ENCODE measurements at regions not wholly inside any gene's neighbourhood (a gene's known extent, or its start where the extent isn't known, plus 50 kb on each side); places are given as distances from the start of the nearest gene placed in this dataset.
A peak's percentile ranks its signal among the peaks of the same experiment; 100 is the strongest.

GRCh38 chr11:29119707-29120618, 896.9 kb downstream of the KCNA4 start:
- H3K9me3 Mint-ChIP-seq (ENCODE audit: unreplicated experiment), result no peaks in the 10 kb centered on the region
- peak overlapping the region; percentile 84 for H3K27ac Mint-ChIP-seq (ENCODE audit: unreplicated experiment)
- no peak for TF ChIP-seq CTCF (IDR thresholded peaks at IDR 0.05; ENCODE audit: unreplicated experiment)
- H3K4me3 Mint-ChIP-seq (ENCODE audit: unreplicated experiment), result no peak overlapping the region
- no peaks in the 10 kb centered on the region for H3K36me3 Mint-ChIP-seq (ENCODE audit: low read depth, unreplicated experiment)
- DNase-seq (ENCODE audit: low spot score), result no peak
- H3K27me3 Mint-ChIP-seq (ENCODE audit: unreplicated experiment), result no peaks in the 10 kb centered on the region
- H3K4me1 Mint-ChIP-seq (ENCODE audit: unreplicated experiment), result peaks cover 11% of the 10 kb centered on the region

DNA sequence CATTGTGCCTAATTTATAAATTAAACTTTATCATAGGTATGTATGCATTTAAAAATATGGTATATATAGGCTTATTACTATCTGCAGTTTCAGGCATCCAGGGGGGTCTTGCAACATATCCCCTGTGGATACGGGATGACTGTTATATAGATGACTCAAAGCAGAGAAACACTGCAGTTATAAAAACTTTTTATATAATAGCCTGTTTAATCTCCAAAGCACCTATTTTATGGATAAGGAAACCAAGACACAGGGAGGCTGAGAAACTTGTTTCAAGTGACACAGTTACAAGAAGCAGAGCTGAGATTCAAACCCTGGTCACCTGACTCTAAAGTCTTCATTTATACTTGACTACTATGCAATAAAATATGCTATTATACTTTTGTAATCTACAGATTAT, 897.7 kb downstream of the KCNA4 start:
- Mint-ChIP-seq H3K36me3 (ENCODE audit: low read depth, unreplicated experiment) (no peaks in the 10 kb centered on the region), H3K9me3 (ENCODE audit: unreplicated experiment) (no peaks in the 10 kb centered on the region), H3K27ac (ENCODE audit: unreplicated experiment) (no peak overlapping the region), H3K27me3 (ENCODE audit: unreplicated experiment) (no peaks in the 10 kb centered on the region), H3K4me3 (ENCODE audit: unreplicated experiment) (no peak overlapping the region), H3K4me1 (ENCODE audit: unreplicated experiment) (peaks cover 11% of the 10 kb centered on the region)
- no peak for TF ChIP-seq CTCF (IDR thresholded peaks at IDR 0.05; ENCODE audit: unreplicated experiment)
- no peak for DNase-seq (ENCODE audit: low spot score)

DNA sequence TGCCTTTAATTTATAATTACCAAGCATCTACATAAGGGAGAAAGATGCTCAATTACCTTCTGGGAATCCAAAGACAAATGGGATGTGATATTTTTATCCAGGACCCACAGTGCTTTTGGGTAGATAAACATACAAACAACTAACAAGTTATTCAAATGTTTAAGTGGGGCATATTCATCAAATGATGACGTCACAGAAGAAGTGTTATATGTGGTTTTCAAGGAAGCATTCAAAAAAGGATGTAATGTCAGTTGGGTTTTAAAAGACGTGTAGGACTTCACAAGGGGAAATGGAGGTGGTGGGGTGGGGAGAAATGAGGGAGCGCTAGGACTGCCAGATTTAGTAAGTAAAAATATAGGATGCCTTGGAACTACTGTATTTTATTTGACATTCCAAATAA, 915.9 kb downstream of the KCNA4 start:
- no peaks in the 10 kb centered on the region for H3K9me3 Mint-ChIP-seq (ENCODE audit: unreplicated experiment)

DNA sequence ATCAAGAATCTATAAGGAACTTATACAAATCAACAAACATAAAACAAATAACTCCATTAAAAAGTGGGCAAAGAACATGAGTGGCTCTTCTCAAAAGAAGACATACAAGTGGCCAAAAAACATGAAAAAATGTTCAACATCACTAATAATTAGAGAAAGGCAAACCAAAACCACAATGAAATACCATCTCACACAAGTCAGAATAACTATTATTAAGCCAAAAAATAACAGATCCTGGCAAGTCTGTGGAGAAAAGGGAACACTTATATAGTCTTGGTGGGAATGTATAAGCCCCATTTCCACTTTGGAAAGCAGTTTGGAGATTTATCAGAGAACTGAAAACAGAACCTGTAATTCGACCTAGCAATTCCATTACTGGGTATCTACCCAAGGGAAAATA, 921.0 kb downstream of the KCNA4 start:
- no peak for DNase-seq (ENCODE audit: low spot score)
- no peaks in the 10 kb centered on the region for H3K9me3 Mint-ChIP-seq (ENCODE audit: unreplicated experiment)
- no peaks in the 10 kb centered on the region for H3K27me3 Mint-ChIP-seq (ENCODE audit: unreplicated experiment)
- H3K4me1 Mint-ChIP-seq (ENCODE audit: unreplicated experiment), result no peaks in the 10 kb centered on the region
- no peak overlapping the region for H3K4me3 Mint-ChIP-seq (ENCODE audit: unreplicated experiment)
- H3K27ac Mint-ChIP-seq (ENCODE audit: unreplicated experiment), result no peak overlapping the region
- no peaks in the 10 kb centered on the region for H3K36me3 Mint-ChIP-seq (ENCODE audit: low read depth, unreplicated experiment)
- no peak for TF ChIP-seq CTCF (IDR thresholded peaks at IDR 0.05; ENCODE audit: unreplicated experiment)

More for the DNA sequence above, 915.9 kb downstream of the KCNA4 start:
- Mint-ChIP-seq H3K4me3 (ENCODE audit: unreplicated experiment) (no peak overlapping the region), H3K36me3 (ENCODE audit: low read depth, unreplicated experiment) (no peaks in the 10 kb centered on the region), H3K4me1 (ENCODE audit: unreplicated experiment) (no peaks in the 10 kb centered on the region), H3K27me3 (ENCODE audit: unreplicated experiment) (no peaks in the 10 kb centered on the region), H3K27ac (ENCODE audit: unreplicated experiment) (no peak overlapping the region)
- no peak for DNase-seq (ENCODE audit: low spot score)
- TF ChIP-seq CTCF (IDR thresholded peaks at IDR 0.05; ENCODE audit: unreplicated experiment), result no peak

- no peak for TF ChIP-seq CTCF (IDR thresholded peaks at IDR 0.05; ENCODE audit: unreplicated experiment)
- H3K27ac Mint-ChIP-seq (ENCODE audit: unreplicated experiment), result no peak overlapping the region
- H3K9me3 Mint-ChIP-seq (ENCODE audit: unreplicated experiment), result no peaks in the 10 kb centered on the region
- no peaks in the 10 kb centered on the region for H3K27me3 Mint-ChIP-seq (ENCODE audit: unreplicated experiment)
- DNase-seq (ENCODE audit: low spot score), result no peak
- H3K4me3 Mint-ChIP-seq (ENCODE audit: unreplicated experiment), result no peak overlapping the region
- no peaks in the 10 kb centered on the region for H3K36me3 Mint-ChIP-seq (ENCODE audit: low read depth, unreplicated experiment)
- no peaks in the 10 kb centered on the region for H3K4me1 Mint-ChIP-seq (ENCODE audit: unreplicated experiment)
Measured at GRCh38 chr11:29093416-29094120, 923.3 kb downstream of the KCNA4 start.

Measured in endothelial cell (in vitro differentiated cells).